Trophoblast cell (in vitro differentiated cells and primary cell): ENCODE measurements at regions not wholly inside any gene's neighbourhood (a gene's known extent, or its start where the extent isn't known, plus 50 kb on each side); places are given as distances from the start of the nearest gene placed in this dataset.
A peak's percentile ranks its signal among the peaks of the same experiment; 100 is the strongest.

Experiments used
- DNase-seq, 2 donors: peaks; one replicate each; pipeline ENCODE4 v3.0.0-alpha.2; 2016
- H2AFZ ChIP-seq: 2 replicates; pipeline ENCODE4 v1.6.1; 2013; ENCODE audit warnings: low read length, moderate library complexity, mild to moderate bottlenecking; ENCODE audit not compliant: insufficient read depth, poor library complexity
- H2AK5ac ChIP-seq: 2 replicates; pipeline ENCODE4 v1.6.1; 2013; ENCODE audit warnings: mild to moderate bottlenecking, low read length
- H2BK120ac ChIP-seq: 2 replicates; pipeline ENCODE4 v1.6.1; 2013; ENCODE audit warnings: low read length, mild to moderate bottlenecking, moderate library complexity; ENCODE audit not compliant: insufficient read depth, poor library complexity
- H2BK12ac ChIP-seq: 2 replicates; pipeline ENCODE4 v1.6.1; 2013; ENCODE audit warnings: mild to moderate bottlenecking, low read length, moderate library complexity
- H2BK5ac ChIP-seq: 2 replicates; pipeline ENCODE4 v1.6.1; 2013; ENCODE audit warnings: low read length, low read depth, moderate library complexity, mild to moderate bottlenecking; ENCODE audit not compliant: poor library complexity
- H3K14ac ChIP-seq: 2 replicates; pipeline ENCODE4 v1.6.1; 2013; ENCODE audit warnings: mild to moderate bottlenecking, low read length
- H3K18ac ChIP-seq: 2 replicates; pipeline ENCODE4 v1.6.1; 2013; ENCODE audit warnings: mild to moderate bottlenecking, low read length
- H3K23ac ChIP-seq: 2 replicates; pipeline ENCODE4 v1.6.1; 2013; ENCODE audit warnings: low read length
- H3K27ac ChIP-seq: 2 replicates; pipeline ENCODE4 v1.5.1; 2013; ENCODE audit warnings: low read depth, mild to moderate bottlenecking, inconsistent platforms, low read length, moderate library complexity
- H3K27me3 ChIP-seq: 2 replicates; pipeline ENCODE4 v1.6.1; 2013; ENCODE audit warnings: inconsistent platforms, mild to moderate bottlenecking, low read length, moderate library complexity; ENCODE audit not compliant: insufficient read depth
- H3K36me3 ChIP-seq, 2 experiments: 1 replicate in 1 of 2; 2 replicates in 1 of 2; pipeline ENCODE4 v1.6.1; 2013; ENCODE audit warnings: low read length in 2 of 2, mild to moderate bottlenecking in 2 of 2, moderate library complexity in 1 of 2; ENCODE audit not compliant: insufficient read depth in 2 of 2, control insufficient read depth in 1 of 2
- H3K4ac ChIP-seq: 2 replicates; pipeline ENCODE4 v1.6.1; 2013; ENCODE audit warnings: low read depth, mild to moderate bottlenecking, low read length, moderate library complexity
- H3K4me1 ChIP-seq, 2 experiments: 1 replicate in 1 of 2; 2 replicates in 1 of 2; pipeline ENCODE4 v1.6.1; 2013; ENCODE audit warnings: low read length in 2 of 2, mild to moderate bottlenecking in 2 of 2, moderate library complexity in 1 of 2; ENCODE audit not compliant: insufficient read depth in 2 of 2, control insufficient read depth in 1 of 2
- H3K4me2 ChIP-seq: 2 replicates; pipeline ENCODE4 v1.6.1; 2013; ENCODE audit warnings: inconsistent platforms, mild to moderate bottlenecking, low read length, moderate library complexity
- H3K4me3 ChIP-seq: 2 replicates; pipeline ENCODE4 v1.5.1; 2013; ENCODE audit warnings: mild to moderate bottlenecking, low read depth, low read length, inconsistent platforms
- H3K79me1 ChIP-seq: one replicate; pipeline ENCODE4 v1.6.1; 2013; ENCODE audit warnings: low read length
- H3K79me2 ChIP-seq: 2 replicates; pipeline ENCODE4 v1.6.1; 2013; ENCODE audit warnings: low read length, mild to moderate bottlenecking; ENCODE audit not compliant: control insufficient read depth, insufficient read depth, poor library complexity
- H3K9ac ChIP-seq: 2 replicates; pipeline ENCODE4 v1.6.1; 2013; ENCODE audit warnings: mild to moderate bottlenecking, low read length
- H3K9me3 ChIP-seq: 2 replicates; pipeline ENCODE4 v1.6.1; 2013; ENCODE audit warnings: low read depth, mild to moderate bottlenecking, control low read depth, inconsistent platforms, low read length; ENCODE audit not compliant: insufficient read depth
- H4K12ac ChIP-seq: 2 replicates; pipeline ENCODE4 v1.6.1; 2013; ENCODE audit warnings: low read depth, mild to moderate bottlenecking, low read length, moderate library complexity
- H4K8ac ChIP-seq: 2 replicates; pipeline ENCODE4 v1.6.1; 2013; ENCODE audit warnings: low read depth, mild to moderate bottlenecking, low read length, moderate library complexity
- H4K91ac ChIP-seq: one replicate; pipeline ENCODE4 v1.6.1; 2013; ENCODE audit warnings: low read depth, mild to moderate bottlenecking, low read length, moderate library complexity
- WGBS: extraction: QIAGEN DNeasy Blood & Tissue Kit; methylation state at CpG from one replicate; pipeline ENCODE4 v1.1.7; 2013; ENCODE audit warnings: missing lambda C conversion rate; ENCODE audit not compliant: insufficient read length, insufficient coverage; ENCODE audit errors: extremely low coverage; 5-methylcytosine and 5-hydroxymethylcytosine counted together

GRCh38 chr6:81130969-81131368 lies 621.5 kb downstream of the TENT5A start:
- Histone ChIP-seq H3K4ac (no peak overlapping the region), H3K9me3 (no peaks in the 10 kb centered on the region)
- no CpG with 5 or more reads among the region's 1 CpG for WGBS

GRCh38 chr6:81130061-81130460 lies 622.4 kb downstream of the TENT5A start:
- H3K23ac ChIP-seq = no peak overlapping the region
- WGBS = no CpG with 5 or more reads among the region's 2 CpGs
- H4K12ac ChIP-seq = no peak overlapping the region

More at GRCh38 chr6:81130969-81131368, 621.5 kb downstream of the TENT5A start:
- no peak overlapping the region for H3K9ac ChIP-seq
- no peaks in the 10 kb centered on the region for H3K36me3 ChIP-seq
- H4K91ac ChIP-seq = no peak overlapping the region
- H2AK5ac ChIP-seq = no peak overlapping the region
- H3K27ac ChIP-seq = no peak overlapping the region
- no peak overlapping the region for H3K18ac ChIP-seq
- no peak for DNase-seq
- H3K14ac ChIP-seq = no peak overlapping the region
- no peaks in the 10 kb centered on the region for H3K27me3 ChIP-seq
- no peak overlapping the region for H4K12ac ChIP-seq
- no peaks in the 10 kb centered on the region for H3K79me2 ChIP-seq
- no peak overlapping the region for H3K23ac ChIP-seq
- no peak overlapping the region for H2BK120ac ChIP-seq
- H2BK12ac ChIP-seq = no peak overlapping the region
- no peaks in the 10 kb centered on the region for H3K4me1 ChIP-seq
- H2AFZ ChIP-seq = no peak overlapping the region
- no peak overlapping the region for H3K4me3 ChIP-seq
- H3K4me2 ChIP-seq = no peak overlapping the region
- H3K79me1 ChIP-seq = no peaks in the 10 kb centered on the region
- H4K8ac ChIP-seq = no peak overlapping the region
- no peak overlapping the region for H2BK5ac ChIP-seq

DNA sequence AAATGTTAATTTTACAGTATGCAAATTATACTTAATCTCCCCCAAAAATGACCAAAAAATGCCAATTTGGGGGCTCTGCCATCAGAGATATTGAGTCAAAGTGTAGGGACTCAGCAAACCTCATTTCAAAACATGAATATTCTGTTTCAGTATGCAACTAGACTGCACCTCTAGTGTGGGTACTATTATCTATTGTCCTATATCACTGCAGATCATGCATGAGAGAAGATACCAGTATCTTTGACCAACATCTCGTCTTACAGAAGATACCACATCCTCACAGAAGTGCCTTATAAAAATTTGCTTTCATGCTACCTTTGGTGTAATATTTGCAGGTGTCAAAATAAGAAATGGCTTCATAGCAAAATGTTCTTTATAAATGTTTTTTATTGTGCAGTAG lies 623.8 kb downstream of the TENT5A start:
- Histone ChIP-seq H4K12ac (no peak overlapping the region), H4K91ac (no peak overlapping the region), H3K4me1 (no peaks in the 10 kb centered on the region), H3K36me3 (no peaks in the 10 kb centered on the region), H3K4ac (no peak overlapping the region), H2BK12ac (no peak overlapping the region), H3K23ac (no peak overlapping the region), H3K79me2 (no peaks in the 10 kb centered on the region), H2AK5ac (no peak overlapping the region), H4K8ac (no peak overlapping the region), H3K14ac (no peak overlapping the region), H2BK120ac (no peak overlapping the region), H3K27me3 (no peaks in the 10 kb centered on the region), H3K4me2 (no peak overlapping the region), H2AFZ (no peak overlapping the region), H3K9ac (no peak overlapping the region), H3K9me3 (no peaks in the 10 kb centered on the region), H3K79me1 (no peaks in the 10 kb centered on the region), H3K4me3 (no peak overlapping the region), H3K27ac (no peak overlapping the region), H2BK5ac (no peak overlapping the region), H3K18ac (no peak overlapping the region)
- no peak for DNase-seq
- WGBS = no CpG with 5 or more reads among the region's 1 CpG

More at GRCh38 chr6:81130061-81130460, 622.4 kb downstream of the TENT5A start:
- Histone ChIP-seq H3K27ac (no peak overlapping the region), H3K18ac (no peak overlapping the region), H2BK12ac (no peak overlapping the region), H3K14ac (no peak overlapping the region), H3K27me3 (no peaks in the 10 kb centered on the region), H3K79me1 (no peaks in the 10 kb centered on the region), H4K91ac (no peak overlapping the region), H3K9me3 (no peaks in the 10 kb centered on the region), H2BK5ac (no peak overlapping the region), H2AFZ (no peak overlapping the region), H4K8ac (no peak overlapping the region), H3K36me3 (no peaks in the 10 kb centered on the region), H3K4ac (no peak overlapping the region), H2AK5ac (no peak overlapping the region), H3K4me2 (no peak overlapping the region), H3K79me2 (no peaks in the 10 kb centered on the region), H3K9ac (no peak overlapping the region), H3K4me3 (no peak overlapping the region), H2BK120ac (no peak overlapping the region), H3K4me1 (no peaks in the 10 kb centered on the region)
- DNase-seq = peak in 1 of 2 donors; percentile 4

GRCh38 chr6:81126150-81126549 lies 626.3 kb downstream of the TENT5A start:
- H2AFZ ChIP-seq = no peak overlapping the region
- H2BK120ac ChIP-seq = no peak overlapping the region
- H3K18ac ChIP-seq = no peak overlapping the region
- H2BK12ac ChIP-seq = no peak overlapping the region
- no peak overlapping the region for H4K8ac ChIP-seq
- H3K79me1 ChIP-seq = no peaks in the 10 kb centered on the region
- no peaks in the 10 kb centered on the region for H3K27me3 ChIP-seq
- no CpG with 5 or more reads among the region's 2 CpGs for WGBS
- no peak overlapping the region for H3K23ac ChIP-seq
- no peak overlapping the region for H2AK5ac ChIP-seq
- no peak overlapping the region for H3K4ac ChIP-seq
- no peak for DNase-seq
- no peak overlapping the region for H2BK5ac ChIP-seq
- H4K12ac ChIP-seq = no peak overlapping the region
- no peak overlapping the region for H3K14ac ChIP-seq
- H4K91ac ChIP-seq = no peak overlapping the region
- no peak overlapping the region for H3K4me3 ChIP-seq
- H3K4me2 ChIP-seq = no peak overlapping the region
- H3K36me3 ChIP-seq = no peaks in the 10 kb centered on the region
- H3K9me3 ChIP-seq = no peaks in the 10 kb centered on the region
- no peaks in the 10 kb centered on the region for H3K4me1 ChIP-seq
- H3K9ac ChIP-seq = no peak overlapping the region
- no peak overlapping the region for H3K27ac ChIP-seq
- H3K79me2 ChIP-seq = no peaks in the 10 kb centered on the region
